ENCODE measurements at regions not wholly inside any gene's neighbourhood (a gene's known extent, or its start where the extent isn't known, plus 50 kb on each side); places are given as distances from the start of the nearest gene placed in this dataset.

- TF ChIP-seq POLR2A (IDR thresholded peaks at IDR 0.05) (no peak), POLR2AphosphoS5 (IDR thresholded peaks at IDR 0.05) (no peak)
These were observed 791.7 kb upstream of the POM121L12 start for GRCh38 chr7:52243685-52244084.
